Bone marrow (tissue), 2 donors: ENCODE measurements at regions not wholly inside any gene's neighbourhood (a gene's known extent, or its start where the extent isn't known, plus 50 kb on each side); places are given as distances from the start of the nearest gene placed in this dataset.

Source experiments
- DNase-seq, 2 donors: peaks; one replicate each; lab custom pipeline; 2025; lab: John Stamatoyannopoulos, UW

GRCh38 chr21:15241997-15242736 is 177.4 kb upstream of the NRIP1 start:
- DNase-seq = no peak

GRCh38 chr21:15242906-15243305 is 178.1 kb upstream of the NRIP1 start:
- no peak for DNase-seq

DNA sequence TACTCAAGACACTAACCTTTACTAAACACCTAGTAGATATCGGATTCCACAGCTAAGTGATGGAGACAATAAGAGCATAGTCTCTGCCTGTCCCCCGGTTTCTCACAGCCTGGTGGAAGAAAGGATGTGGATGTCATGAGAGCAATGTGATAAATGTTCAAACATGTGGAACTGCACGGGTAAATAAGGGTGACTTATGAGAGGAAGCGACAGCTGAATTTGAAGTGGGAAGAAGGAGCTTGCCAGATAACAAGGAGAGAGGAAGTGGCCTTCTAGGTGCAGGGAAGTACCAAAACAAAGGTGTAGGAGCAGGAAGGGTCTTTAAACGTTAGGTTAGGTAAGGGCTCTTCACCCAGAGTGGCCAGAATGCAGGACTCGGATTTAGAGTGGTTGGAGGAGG is 178.6 kb upstream of the NRIP1 start:
- DNase-seq = no peak

DNA sequence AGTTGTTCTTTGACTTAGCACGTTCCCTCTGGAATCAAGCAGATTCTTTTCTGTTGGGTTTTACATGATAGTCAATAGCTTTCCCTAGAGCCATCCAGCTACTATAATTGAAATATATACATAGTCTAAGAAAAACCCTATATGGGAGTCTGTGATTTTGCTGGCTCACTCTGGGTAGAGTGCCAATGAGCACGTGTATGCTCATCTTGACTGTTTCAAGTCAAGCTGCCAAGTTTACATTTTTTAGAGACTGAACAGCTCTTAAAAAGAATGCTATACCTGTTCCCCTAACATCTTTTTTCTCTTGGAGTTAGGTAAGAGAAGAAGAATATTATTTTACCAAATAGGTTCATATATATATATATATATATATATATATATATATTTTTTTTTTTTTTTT is 182.8 kb upstream of the NRIP1 start:
- DNase-seq = no peak

DNA sequence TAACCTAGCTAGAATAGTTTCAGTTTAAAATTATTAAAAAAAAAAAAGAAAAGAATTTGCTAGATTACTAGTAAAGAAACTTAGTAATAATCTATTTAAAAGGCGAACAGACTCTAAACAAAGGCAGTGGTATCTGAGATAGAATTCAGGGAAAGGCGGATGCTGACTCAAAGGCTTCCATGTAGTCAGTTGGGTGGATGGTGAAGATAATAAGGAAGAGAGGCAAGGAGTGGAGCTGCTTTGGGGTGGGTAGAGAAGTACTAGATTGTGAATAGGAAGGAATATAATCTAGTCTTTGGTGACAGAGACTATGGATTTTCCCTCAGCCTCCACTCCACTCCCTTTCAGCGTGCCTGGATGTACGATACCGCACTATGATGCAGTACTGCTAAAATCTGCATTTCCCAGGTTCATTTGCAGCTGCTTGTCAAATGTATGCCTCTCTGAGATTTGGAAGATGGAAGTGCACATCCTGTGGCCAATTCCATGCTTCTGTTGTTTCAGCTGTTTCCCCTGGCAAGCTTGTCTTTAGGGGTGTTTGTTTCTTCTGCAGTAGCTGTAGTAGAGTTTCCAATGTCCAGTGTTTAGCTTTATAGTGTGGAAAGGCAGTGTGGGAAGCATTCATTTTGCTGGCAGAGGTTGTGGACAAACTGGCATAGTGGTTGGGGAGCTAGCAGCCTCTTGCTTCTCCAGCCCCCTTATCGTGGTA is 184.6 kb upstream of the NRIP1 start:
- no peak for DNase-seq

DNA sequence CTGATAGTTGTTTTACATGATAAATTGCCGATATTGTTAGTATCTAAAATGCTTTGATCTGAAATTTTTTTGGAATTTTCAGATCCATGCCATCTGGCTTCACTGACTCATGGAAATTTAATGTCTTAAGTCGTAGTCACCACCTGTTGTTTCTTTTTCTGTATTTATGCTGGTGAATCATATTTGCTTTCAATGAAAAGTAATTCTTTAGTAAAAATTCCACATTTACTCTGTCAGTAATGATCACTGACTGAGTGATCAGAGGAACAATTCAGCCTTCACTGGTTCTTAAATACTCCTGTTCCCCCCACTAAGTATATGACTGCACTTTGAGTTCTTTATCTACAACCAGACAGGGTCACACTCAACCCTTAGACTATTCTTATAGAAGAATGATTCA is 185.6 kb upstream of the NRIP1 start:
- no peak for DNase-seq

GRCh38 chr21:15252431-15252830 is 187.6 kb upstream of the NRIP1 start:
- peak in 1 of 2 donors; percentile 23 for DNase-seq

- no peak for DNase-seq
Measured at GRCh38 chr21:15254111-15254510, 189.3 kb upstream of the NRIP1 start.

DNA sequence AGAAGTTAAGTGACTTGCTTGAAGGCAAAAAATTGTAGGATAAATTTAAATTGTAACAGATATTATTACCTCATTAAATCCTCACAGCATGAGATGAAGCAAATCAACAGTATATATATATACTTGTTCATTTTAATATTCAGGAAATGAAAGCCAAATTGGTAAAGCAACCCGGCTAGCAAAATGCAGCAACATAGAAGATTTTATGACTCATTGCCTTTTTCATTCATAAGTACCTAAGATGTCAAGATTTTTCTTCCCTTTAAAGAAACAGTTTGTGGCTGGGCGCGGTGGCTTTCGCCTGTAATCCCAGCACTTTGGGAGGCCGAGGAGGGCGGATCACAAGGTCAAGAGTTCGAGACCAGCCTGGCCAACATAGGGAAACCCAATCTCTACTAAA is 190.5 kb upstream of the NRIP1 start:
- DNase-seq = no peak

DNA sequence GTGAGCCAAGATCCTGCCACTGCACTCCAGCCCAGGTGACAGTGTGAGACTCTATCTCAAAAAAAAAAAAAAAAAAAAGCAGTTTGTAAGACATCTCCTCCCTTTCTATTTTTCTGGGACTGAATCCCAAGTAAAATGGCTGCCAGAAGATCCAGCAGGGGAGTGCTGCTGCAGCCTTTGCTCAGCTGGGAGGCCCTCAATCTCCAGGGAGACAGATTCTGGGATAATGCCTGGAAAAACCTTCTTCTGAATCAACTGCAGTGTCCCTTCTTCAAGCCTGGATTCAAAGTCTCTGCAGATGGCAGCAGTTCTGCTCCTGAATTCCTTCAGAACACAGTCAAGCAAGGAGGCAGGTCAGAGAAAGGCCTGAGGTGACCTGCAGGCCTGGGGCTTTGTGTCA is 191.0 kb upstream of the NRIP1 start:
- DNase-seq = no peak

GRCh38 chr21:15256996-15257395 is 192.2 kb upstream of the NRIP1 start:
- DNase-seq = no peak

- no peak for DNase-seq
Measured at GRCh38 chr21:15257646-15258045, 192.8 kb upstream of the NRIP1 start.

- DNase-seq = no peak
Measured at GRCh38 chr21:15259824-15260223, 195.0 kb upstream of the NRIP1 start.

DNA sequence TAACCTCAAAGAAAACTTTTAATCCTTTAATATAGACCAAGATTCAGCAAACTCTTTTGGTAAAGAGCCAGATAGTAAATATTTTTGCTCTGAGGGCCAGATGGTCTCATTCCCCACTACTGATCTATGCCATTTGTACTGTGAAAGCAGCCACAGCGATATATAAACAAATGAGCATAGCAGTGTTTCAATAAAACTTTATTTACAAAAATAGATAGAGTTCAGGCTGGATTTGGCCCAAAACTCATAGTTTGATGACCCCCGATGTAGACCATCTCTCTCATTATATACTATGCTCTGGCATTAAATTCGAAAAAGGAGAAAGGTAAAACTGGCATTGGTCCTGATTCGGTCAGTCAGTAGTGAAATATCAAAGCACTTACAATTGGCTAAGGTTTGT is 195.8 kb upstream of the NRIP1 start:
- no peak for DNase-seq

GRCh38 chr21:15264084-15264665 is 199.4 kb upstream of the NRIP1 start:
- no peak for DNase-seq

DNA sequence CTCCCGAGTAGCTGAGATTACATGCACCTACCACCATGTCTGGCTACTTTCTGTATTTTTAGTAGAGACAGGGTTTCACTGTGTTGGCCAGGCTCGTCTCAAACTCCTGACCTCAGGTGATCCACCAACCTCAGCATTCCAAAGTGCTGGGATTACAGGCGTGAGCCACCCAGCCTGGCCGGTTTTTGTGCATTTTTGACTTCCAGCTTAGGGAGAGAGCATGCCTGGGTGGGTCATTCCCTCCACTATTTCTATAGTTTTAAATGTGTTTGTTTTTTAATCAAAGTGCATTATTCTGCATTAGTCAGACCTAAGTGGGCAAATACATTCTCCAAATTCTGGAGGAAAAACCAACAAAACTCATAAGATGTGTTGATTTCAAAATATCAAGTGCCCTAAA is 207.4 kb upstream of the NRIP1 start:
- no peak for DNase-seq

DNA sequence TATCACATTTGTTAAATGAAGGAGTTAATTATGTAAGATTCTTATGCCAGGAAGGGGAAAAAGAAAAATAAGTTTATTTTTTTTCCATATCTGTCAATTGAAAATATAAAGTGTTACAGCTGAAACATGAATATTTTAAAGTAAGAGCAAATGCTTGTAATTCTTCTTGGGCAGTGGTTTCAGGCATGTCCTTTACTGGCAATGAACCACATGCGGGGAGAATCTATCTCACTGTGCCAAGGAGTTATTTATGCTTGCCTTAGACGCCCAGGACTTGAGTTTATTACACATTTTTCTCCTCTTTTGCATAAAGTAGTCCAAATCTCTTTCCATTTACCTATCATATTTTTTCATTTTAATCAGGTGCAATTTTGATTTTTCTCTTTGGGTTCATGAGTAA is 207.8 kb upstream of the NRIP1 start:
- no peak for DNase-seq

- DNase-seq = no peak
Measured at GRCh38 chr21:15273244-15273643, 208.4 kb upstream of the NRIP1 start.

GRCh38 chr21:15274701-15275485 is 210.1 kb upstream of the NRIP1 start:
- no peak for DNase-seq

DNA sequence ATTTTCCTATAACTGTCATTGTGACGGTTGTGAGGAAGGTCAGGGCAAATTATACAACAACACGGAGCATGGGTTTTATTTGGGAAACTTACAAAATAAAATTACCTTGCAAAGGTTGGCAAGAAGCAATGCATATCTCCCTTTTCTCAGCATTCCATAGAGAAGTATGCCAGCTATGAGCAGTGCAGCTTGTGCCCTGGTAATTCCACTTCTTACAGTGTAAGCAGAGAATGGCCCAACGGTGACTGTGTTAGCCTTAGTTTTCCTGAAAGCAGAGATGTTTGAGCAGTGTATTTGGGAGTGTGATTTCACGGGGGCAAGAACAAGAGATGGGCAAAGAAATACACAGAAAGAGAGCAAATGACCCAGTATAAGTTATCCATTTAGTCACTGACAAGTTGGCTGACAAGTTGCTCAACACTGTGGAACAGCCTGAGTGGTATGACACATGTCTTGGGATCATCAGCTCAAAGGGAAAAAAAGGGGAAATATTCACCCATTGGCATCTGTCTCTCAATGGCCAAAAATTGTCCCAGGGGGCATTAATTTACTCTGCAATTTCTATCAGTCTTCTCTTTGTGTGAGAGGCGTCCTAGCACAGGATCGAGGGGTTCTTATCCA is 210.9 kb upstream of the NRIP1 start:
- no peak for DNase-seq

- DNase-seq = no peak
Measured at GRCh38 chr21:15276243-15276642, 211.4 kb upstream of the NRIP1 start.

DNA sequence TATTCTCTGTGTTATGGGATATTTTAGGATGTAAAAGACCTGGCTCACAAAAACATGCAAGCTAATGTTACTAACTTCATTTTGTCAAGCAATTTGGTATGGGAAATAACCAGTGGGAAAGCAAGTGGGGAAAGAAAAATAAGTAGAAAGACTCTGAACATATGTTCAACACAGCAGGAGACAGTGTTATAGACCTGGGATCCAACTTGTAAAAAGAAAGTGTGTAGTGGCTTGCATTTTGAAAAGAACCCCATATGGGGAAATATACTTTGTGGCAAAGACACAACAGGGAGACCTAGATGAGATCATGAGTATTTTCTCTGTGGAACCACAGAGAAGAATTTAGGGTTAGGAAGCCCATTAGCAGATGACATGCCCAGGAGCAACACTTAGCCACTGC is 212.7 kb upstream of the NRIP1 start:
- no peak for DNase-seq
